ENCODE measurements at regions not wholly inside any gene's neighbourhood (a gene's known extent, or its start where the extent isn't known, plus 50 kb on each side); places are given as distances from the start of the nearest gene placed in this dataset.
A peak's percentile ranks its signal among the peaks of the same experiment; 100 is the strongest.

DNA sequence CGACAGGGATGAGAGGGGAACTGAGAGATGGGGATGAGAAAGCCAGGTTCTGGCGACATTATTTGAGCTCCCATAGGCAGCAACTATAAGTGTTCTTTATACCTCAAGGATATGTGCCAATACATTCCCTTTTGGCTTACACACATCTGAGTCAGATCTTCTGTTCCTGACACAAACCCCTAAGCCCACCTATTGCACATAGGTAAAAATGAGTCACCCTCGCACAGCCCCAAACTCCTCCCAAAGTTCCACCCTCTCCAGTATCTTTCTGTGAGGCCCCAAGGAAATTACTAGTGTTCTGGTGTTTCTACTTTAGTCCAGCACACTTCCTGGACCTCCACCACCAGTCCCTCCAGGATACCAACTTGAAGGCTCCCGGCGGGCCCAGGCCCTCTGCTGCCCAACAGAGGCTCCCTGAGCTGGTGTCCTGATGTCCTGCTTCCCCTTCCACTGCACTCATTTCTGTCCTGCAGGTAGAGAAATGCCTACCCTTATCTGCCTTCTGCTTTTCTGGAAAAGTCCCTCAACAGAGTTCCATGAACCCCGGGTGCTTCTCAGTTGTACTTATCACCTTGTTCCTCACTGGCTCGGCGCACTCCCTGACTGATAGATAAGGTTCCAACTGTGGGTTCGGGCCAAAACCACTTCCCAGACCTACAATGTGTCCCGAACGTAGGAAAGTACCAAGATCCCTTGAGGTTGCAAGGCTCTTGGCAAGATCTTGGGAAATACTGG lies 125.5 kb downstream of the EN1 start (continued):
- TF ChIP-seq, protein P1, sequence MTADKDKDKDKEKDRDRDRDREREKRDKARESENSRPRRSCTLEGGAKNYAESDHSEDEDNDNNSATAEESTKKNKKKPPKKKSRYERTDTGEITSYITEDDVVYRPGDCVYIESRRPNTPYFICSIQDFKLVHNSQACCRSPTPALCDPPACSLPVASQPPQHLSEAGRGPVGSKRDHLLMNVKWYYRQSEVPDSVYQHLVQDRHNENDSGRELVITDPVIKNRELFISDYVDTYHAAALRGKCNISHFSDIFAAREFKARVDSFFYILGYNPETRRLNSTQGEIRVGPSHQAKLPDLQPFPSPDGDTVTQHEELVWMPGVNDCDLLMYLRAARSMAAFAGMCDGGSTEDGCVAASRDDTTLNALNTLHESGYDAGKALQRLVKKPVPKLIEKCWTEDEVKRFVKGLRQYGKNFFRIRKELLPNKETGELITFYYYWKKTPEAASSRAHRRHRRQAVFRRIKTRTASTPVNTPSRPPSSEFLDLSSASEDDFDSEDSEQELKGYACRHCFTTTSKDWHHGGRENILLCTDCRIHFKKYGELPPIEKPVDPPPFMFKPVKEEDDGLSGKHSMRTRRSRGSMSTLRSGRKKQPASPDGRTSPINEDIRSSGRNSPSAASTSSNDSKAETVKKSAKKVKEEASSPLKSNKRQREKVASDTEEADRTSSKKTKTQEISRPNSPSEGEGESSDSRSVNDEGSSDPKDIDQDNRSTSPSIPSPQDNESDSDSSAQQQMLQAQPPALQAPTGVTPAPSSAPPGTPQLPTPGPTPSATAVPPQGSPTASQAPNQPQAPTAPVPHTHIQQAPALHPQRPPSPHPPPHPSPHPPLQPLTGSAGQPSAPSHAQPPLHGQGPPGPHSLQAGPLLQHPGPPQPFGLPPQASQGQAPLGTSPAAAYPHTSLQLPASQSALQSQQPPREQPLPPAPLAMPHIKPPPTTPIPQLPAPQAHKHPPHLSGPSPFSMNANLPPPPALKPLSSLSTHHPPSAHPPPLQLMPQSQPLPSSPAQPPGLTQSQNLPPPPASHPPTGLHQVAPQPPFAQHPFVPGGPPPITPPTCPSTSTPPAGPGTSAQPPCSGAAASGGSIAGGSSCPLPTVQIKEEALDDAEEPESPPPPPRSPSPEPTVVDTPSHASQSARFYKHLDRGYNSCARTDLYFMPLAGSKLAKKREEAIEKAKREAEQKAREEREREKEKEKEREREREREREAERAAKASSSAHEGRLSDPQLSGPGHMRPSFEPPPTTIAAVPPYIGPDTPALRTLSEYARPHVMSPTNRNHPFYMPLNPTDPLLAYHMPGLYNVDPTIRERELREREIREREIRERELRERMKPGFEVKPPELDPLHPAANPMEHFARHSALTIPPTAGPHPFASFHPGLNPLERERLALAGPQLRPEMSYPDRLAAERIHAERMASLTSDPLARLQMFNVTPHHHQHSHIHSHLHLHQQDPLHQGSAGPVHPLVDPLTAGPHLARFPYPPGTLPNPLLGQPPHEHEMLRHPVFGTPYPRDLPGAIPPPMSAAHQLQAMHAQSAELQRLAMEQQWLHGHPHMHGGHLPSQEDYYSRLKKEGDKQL (CRISPR knock-in tag; IDR thresholded peaks at IDR 0.05; ENCODE audit: borderline replicate concordance), result no peak
- TF ChIP-seq, protein P2, sequence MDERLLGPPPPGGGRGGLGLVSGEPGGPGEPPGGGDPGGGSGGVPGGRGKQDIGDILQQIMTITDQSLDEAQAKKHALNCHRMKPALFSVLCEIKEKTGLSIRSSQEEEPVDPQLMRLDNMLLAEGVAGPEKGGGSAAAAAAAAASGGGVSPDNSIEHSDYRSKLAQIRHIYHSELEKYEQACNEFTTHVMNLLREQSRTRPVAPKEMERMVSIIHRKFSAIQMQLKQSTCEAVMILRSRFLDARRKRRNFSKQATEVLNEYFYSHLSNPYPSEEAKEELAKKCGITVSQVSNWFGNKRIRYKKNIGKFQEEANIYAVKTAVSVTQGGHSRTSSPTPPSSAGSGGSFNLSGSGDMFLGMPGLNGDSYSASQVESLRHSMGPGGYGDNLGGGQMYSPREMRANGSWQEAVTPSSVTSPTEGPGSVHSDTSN (CRISPR knock-in tag; IDR thresholded peaks at IDR 0.05; ENCODE audit: low read depth), result no peak
- TF ChIP-seq, protein P2 (tag; conservative IDR thresholded peaks at IDR 0.05; ENCODE audit: low read depth), result no peak
- peak; percentile 74; the same call in 1 of the 2 replicates for TF ChIP-seq ZKSCAN1 (IDR thresholded peaks at IDR 0.05; ENCODE audit: low read depth, low read length)
- no peak for TF ChIP-seq RB1 (IDR thresholded peaks at IDR 0.05; ENCODE audit: low read depth)
- no peak for TF ChIP-seq ZNF263 (CRISPR knock-in tag; IDR thresholded peaks at IDR 0.05; ENCODE audit: borderline replicate concordance)
- TF ChIP-seq CCNT2 (IDR thresholded peaks at IDR 0.05; ENCODE audit: borderline replicate concordance, extremely low read depth, insufficient read length, low read depth, low read length), result peak; percentile 51
- TF ChIP-seq, protein P3, sequence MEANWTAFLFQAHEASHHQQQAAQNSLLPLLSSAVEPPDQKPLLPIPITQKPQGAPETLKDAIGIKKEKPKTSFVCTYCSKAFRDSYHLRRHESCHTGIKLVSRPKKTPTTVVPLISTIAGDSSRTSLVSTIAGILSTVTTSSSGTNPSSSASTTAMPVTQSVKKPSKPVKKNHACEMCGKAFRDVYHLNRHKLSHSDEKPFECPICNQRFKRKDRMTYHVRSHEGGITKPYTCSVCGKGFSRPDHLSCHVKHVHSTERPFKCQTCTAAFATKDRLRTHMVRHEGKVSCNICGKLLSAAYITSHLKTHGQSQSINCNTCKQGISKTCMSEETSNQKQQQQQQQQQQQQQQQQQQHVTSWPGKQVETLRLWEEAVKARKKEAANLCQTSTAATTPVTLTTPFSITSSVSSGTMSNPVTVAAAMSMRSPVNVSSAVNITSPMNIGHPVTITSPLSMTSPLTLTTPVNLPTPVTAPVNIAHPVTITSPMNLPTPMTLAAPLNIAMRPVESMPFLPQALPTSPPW (CRISPR knock-in tag; IDR thresholded peaks at IDR 0.05), result no peak
- TF ChIP-seq, protein P4, sequence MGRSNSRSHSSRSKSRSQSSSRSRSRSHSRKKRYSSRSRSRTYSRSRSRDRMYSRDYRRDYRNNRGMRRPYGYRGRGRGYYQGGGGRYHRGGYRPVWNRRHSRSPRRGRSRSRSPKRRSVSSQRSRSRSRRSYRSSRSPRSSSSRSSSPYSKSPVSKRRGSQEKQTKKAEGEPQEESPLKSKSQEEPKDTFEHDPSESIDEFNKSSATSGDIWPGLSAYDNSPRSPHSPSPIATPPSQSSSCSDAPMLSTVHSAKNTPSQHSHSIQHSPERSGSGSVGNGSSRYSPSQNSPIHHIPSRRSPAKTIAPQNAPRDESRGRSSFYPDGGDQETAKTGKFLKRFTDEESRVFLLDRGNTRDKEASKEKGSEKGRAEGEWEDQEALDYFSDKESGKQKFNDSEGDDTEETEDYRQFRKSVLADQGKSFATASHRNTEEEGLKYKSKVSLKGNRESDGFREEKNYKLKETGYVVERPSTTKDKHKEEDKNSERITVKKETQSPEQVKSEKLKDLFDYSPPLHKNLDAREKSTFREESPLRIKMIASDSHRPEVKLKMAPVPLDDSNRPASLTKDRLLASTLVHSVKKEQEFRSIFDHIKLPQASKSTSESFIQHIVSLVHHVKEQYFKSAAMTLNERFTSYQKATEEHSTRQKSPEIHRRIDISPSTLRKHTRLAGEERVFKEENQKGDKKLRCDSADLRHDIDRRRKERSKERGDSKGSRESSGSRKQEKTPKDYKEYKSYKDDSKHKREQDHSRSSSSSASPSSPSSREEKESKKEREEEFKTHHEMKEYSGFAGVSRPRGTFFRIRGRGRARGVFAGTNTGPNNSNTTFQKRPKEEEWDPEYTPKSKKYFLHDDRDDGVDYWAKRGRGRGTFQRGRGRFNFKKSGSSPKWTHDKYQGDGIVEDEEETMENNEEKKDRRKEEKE (IDR thresholded peaks at IDR 0.05; ENCODE audit: borderline replicate concordance in 1 of 2, control insufficient read depth in 1 of 2, low read depth in 2 of 2, low read length in 1 of 2), result no peak
- TF ChIP-seq, protein P5, sequence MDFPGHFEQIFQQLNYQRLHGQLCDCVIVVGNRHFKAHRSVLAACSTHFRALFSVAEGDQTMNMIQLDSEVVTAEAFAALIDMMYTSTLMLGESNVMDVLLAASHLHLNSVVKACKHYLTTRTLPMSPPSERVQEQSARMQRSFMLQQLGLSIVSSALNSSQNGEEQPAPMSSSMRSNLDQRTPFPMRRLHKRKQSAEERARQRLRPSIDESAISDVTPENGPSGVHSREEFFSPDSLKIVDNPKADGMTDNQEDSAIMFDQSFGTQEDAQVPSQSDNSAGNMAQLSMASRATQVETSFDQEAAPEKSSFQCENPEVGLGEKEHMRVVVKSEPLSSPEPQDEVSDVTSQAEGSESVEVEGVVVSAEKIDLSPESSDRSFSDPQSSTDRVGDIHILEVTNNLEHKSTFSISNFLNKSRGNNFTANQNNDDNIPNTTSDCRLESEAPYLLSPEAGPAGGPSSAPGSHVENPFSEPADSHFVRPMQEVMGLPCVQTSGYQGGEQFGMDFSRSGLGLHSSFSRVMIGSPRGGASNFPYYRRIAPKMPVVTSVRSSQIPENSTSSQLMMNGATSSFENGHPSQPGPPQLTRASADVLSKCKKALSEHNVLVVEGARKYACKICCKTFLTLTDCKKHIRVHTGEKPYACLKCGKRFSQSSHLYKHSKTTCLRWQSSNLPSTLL (IDR thresholded peaks at IDR 0.05), result no peak
- TF ChIP-seq DNMT1 (IDR thresholded peaks at IDR 0.05), result no peak

Measured in K562 (cell line).